ENCODE measurements at regions not wholly inside any gene's neighbourhood (a gene's known extent, or its start where the extent isn't known, plus 50 kb on each side); places are given as distances from the start of the nearest gene placed in this dataset.

DNA sequence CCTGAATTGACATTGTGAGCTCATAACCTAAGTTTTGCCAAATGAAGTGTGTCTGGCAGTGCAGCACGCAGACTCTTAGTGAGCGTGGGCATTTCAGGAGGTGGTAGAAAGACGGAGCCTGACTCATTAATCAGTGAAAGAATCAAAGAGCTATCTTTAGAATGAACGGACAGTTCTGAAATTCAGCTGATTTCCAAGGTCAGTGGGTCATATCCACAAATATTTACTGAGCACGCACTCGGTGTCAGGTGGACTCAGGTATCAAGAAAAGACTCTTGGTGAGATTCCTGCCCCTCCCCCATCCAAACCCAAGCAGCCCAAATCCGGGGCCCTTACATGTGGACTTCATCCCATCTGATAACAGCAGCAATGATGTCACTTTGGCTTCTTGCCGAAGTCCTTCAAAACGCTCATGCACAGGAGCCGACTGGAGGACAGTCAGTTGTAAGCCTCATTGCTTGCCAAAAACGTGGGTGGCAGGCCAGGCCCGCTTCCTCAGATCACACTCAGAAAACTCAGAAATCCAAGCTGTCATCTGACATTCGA lies 185.8 kb downstream of the HS3ST3A1 start (continued):
- TF ChIP-seq OSR2 (tag by site-specific recombination; IDR thresholded peaks at IDR 0.05) (peak; percentile 92), MZF1 (tag by site-specific recombination; IDR thresholded peaks at IDR 0.05; ENCODE audit: borderline replicate concordance) (no peak), ZSCAN16 (tag by site-specific recombination; IDR thresholded peaks at IDR 0.05) (no peak), BCL11A (tag by site-specific recombination; IDR thresholded peaks at IDR 0.05; ENCODE audit: low read depth) (peak; percentile 91; the same call in 1 of the 2 replicates), ZNF629 (tag by site-specific recombination; IDR thresholded peaks at IDR 0.05) (peak; percentile 94), ZNF501 (tag by site-specific recombination; IDR thresholded peaks at IDR 0.05) (peak; percentile 73; the same call in 1 of the 2 replicates), ZNF558 (tag by site-specific recombination; IDR thresholded peaks at IDR 0.05) (peak; percentile 69; the same call in 1 of the 2 replicates), SP2 (tag by site-specific recombination; IDR thresholded peaks at IDR 0.05) (no peak; the same call in 1 of the 2 replicates), ZNF335 (tag by site-specific recombination; conservative IDR thresholded peaks at IDR 0.05) (peak; percentile 91), ZNF292 (tag by site-specific recombination; IDR thresholded peaks at IDR 0.05; ENCODE audit: borderline replicate concordance, low read depth) (no peak), ZNF596 (tag by site-specific recombination; IDR thresholded peaks at IDR 0.05) (no peak), ZBTB17 (tag by site-specific recombination; IDR thresholded peaks at IDR 0.05) (peak; percentile 37; the same call in 1 of the 2 replicates), ZIC2 (tag by site-specific recombination; IDR thresholded peaks at IDR 0.05) (no peak), ZNF169 (tag by site-specific recombination; IDR thresholded peaks at IDR 0.05) (no peak), ZNF623 (tag by site-specific recombination; IDR thresholded peaks at IDR 0.05) (no peak), ZNF404 (tag by site-specific recombination; IDR thresholded peaks at IDR 0.05) (no peak), ZNF211 (tag by site-specific recombination; IDR thresholded peaks at IDR 0.05; ENCODE audit: low read depth) (no peak), HOXC10 (CRISPR knock-in tag; IDR thresholded peaks at IDR 0.05) (no peak), ZNF10 (tag by site-specific recombination; IDR thresholded peaks at IDR 0.05) (peak; percentile 66), ZNF311 (tag by site-specific recombination; IDR thresholded peaks at IDR 0.05; ENCODE audit: borderline replicate concordance) (no peak), ZNF792 (tag by site-specific recombination; IDR thresholded peaks at IDR 0.05) (no peak), ZNF548 (tag by site-specific recombination; IDR thresholded peaks at IDR 0.05) (no peak), ZNF133 (tag by site-specific recombination; IDR thresholded peaks at IDR 0.05) (no peak), KLF8 (tag by site-specific recombination; IDR thresholded peaks at IDR 0.05) (peak; percentile 89), ZNF433 (tag by site-specific recombination; IDR thresholded peaks at IDR 0.05; ENCODE audit: low read depth) (no peak)
- TF ChIP-seq, protein P1, sequence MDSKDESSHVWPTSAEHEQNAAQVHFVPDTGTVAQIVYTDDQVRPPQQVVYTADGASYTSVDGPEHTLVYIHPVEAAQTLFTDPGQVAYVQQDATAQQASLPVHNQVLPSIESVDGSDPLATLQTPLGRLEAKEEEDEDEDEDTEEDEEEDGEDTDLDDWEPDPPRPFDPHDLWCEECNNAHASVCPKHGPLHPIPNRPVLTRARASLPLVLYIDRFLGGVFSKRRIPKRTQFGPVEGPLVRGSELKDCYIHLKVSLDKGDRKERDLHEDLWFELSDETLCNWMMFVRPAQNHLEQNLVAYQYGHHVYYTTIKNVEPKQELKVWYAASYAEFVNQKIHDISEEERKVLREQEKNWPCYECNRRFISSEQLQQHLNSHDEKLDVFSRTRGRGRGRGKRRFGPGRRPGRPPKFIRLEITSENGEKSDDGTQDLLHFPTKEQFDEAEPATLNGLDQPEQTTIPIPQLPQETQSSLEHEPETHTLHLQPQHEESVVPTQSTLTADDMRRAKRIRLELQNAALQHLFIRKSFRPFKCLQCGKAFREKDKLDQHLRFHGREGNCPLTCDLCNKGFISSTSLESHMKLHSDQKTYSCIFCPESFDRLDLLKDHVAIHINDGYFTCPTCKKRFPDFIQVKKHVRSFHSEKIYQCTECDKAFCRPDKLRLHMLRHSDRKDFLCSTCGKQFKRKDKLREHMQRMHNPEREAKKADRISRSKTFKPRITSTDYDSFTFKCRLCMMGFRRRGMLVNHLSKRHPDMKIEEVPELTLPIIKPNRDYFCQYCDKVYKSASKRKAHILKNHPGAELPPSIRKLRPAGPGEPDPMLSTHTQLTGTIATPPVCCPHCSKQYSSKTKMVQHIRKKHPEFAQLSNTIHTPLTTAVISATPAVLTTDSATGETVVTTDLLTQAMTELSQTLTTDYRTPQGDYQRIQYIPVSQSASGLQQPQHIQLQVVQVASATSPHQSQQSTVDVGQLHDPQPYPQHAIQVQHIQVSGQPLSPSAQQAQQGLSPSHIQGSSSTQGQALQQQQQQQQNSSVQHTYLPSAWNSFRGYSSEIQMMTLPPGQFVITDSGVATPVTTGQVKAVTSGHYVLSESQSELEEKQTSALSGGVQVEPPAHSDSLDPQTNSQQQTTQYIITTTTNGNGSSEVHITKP (tag by site-specific recombination; IDR thresholded peaks at IDR 0.05), result peak; percentile 74; the same call in 1 of the 2 replicates
- TF ChIP-seq, protein P2, sequence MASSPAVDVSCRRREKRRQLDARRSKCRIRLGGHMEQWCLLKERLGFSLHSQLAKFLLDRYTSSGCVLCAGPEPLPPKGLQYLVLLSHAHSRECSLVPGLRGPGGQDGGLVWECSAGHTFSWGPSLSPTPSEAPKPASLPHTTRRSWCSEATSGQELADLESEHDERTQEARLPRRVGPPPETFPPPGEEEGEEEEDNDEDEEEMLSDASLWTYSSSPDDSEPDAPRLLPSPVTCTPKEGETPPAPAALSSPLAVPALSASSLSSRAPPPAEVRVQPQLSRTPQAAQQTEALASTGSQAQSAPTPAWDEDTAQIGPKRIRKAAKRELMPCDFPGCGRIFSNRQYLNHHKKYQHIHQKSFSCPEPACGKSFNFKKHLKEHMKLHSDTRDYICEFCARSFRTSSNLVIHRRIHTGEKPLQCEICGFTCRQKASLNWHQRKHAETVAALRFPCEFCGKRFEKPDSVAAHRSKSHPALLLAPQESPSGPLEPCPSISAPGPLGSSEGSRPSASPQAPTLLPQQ (tag by site-specific recombination; IDR thresholded peaks at IDR 0.05), result peak; percentile 84
- TF ChIP-seq, protein P3, sequence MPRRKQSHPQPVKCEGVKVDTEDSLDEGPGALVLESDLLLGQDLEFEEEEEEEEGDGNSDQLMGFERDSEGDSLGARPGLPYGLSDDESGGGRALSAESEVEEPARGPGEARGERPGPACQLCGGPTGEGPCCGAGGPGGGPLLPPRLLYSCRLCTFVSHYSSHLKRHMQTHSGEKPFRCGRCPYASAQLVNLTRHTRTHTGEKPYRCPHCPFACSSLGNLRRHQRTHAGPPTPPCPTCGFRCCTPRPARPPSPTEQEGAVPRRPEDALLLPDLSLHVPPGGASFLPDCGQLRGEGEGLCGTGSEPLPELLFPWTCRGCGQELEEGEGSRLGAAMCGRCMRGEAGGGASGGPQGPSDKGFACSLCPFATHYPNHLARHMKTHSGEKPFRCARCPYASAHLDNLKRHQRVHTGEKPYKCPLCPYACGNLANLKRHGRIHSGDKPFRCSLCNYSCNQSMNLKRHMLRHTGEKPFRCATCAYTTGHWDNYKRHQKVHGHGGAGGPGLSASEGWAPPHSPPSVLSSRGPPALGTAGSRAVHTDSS (tag by site-specific recombination; IDR thresholded peaks at IDR 0.05), result no peak
- TF ChIP-seq, protein P4, sequence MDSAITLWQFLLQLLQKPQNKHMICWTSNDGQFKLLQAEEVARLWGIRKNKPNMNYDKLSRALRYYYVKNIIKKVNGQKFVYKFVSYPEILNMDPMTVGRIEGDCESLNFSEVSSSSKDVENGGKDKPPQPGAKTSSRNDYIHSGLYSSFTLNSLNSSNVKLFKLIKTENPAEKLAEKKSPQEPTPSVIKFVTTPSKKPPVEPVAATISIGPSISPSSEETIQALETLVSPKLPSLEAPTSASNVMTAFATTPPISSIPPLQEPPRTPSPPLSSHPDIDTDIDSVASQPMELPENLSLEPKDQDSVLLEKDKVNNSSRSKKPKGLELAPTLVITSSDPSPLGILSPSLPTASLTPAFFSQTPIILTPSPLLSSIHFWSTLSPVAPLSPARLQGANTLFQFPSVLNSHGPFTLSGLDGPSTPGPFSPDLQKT (IDR thresholded peaks at IDR 0.05; ENCODE audit: borderline replicate concordance, low read depth, low read length), result no peak
- TF ChIP-seq, protein P5, sequence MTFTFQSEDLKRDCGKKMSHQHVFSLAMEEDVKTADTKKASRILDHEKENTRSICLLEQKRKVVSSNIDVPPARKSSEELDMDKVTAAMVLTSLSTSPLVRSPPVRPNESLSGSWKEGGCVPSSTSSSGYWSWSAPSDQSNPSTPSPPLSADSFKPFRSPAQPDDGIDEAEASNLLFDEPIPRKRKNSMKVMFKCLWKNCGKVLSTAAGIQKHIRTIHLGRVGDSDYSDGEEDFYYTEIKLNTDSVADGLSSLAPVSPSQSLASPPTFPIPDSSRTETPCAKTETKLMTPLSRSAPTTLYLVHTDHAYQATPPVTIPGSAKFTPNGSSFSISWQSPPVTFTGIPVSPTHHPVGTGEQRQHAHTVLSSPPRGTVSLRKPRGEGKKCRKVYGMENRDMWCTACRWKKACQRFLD (tag by site-specific recombination; IDR thresholded peaks at IDR 0.05), result no peak
- TF ChIP-seq, protein P6, sequence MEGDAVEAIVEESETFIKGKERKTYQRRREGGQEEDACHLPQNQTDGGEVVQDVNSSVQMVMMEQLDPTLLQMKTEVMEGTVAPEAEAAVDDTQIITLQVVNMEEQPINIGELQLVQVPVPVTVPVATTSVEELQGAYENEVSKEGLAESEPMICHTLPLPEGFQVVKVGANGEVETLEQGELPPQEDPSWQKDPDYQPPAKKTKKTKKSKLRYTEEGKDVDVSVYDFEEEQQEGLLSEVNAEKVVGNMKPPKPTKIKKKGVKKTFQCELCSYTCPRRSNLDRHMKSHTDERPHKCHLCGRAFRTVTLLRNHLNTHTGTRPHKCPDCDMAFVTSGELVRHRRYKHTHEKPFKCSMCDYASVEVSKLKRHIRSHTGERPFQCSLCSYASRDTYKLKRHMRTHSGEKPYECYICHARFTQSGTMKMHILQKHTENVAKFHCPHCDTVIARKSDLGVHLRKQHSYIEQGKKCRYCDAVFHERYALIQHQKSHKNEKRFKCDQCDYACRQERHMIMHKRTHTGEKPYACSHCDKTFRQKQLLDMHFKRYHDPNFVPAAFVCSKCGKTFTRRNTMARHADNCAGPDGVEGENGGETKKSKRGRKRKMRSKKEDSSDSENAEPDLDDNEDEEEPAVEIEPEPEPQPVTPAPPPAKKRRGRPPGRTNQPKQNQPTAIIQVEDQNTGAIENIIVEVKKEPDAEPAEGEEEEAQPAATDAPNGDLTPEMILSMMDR (tag by site-specific recombination; IDR thresholded peaks at IDR 0.05), result peak; percentile 17; the same call in 1 of the 2 replicates
